Caco-2 (cell line): ENCODE measurements at regions not wholly inside any gene's neighbourhood (a gene's known extent, or its start where the extent isn't known, plus 50 kb on each side); places are given as distances from the start of the nearest gene placed in this dataset.

Experiments
- BruUV-seq: library from RNA; stranded (reverse); fragments of 400-500 nt; replicated peaks from 2 replicates; lab custom pipeline; 2021; lab: Mats Ljungman, UMichigan
- CTCF ChIA-PET: fragments of 300-600 bp; sonication (Branson Sonifier 250); formaldehyde crosslinking; loops from one replicate; lab custom pipeline; 2022; ENCODE audit warnings: antibody characterized with exemption; lab: Charles Lee
- POLR2A ChIA-PET: fragments of 300-600 bp; sonication (Branson Sonifier 250); formaldehyde crosslinking; loops from one replicate; lab custom pipeline; 2022; ENCODE audit warnings: antibody characterized with exemption; lab: Charles Lee
- DNase-seq, 2 experiments: peaks; one replicate each; pipeline versions ENCODE4 v3.0.0 to v3.0.0-alpha.2; 2020 to 2022
- H3K27me3 ChIP-seq: replicated peaks from 2 replicates; pipeline ENCODE4 v1.6.0; 2011; ENCODE audit warnings: low read length; ENCODE audit not compliant: control insufficient read depth, insufficient read depth
- H3K36me3 ChIP-seq: 2 replicates; pipeline ENCODE4 v1.5.1; 2011; ENCODE audit warnings: low read length; ENCODE audit not compliant: control insufficient read depth, insufficient read depth
- H3K4me1 ChIP-seq: fragments of 250-450 bp; sonication (Bioruptor Pico); 2 replicates; pipeline ENCODE4 v1.5.1; 2020; ENCODE audit warnings: mild to moderate bottlenecking
- H3K4me3 ChIP-seq: 2 replicates; pipeline ENCODE4 v1.5.1; 2011; ENCODE audit warnings: low read depth, mild to moderate bottlenecking, control low read depth, low read length
- H3K9me3 ChIP-seq: fragments of 250-450 bp; sonication (Bioruptor Pico); 2 replicates; pipeline ENCODE4 v1.5.1; 2020; ENCODE audit warnings: mild to moderate bottlenecking, moderate library complexity
- H3K27ac Mint-ChIP-seq: one replicate; pipeline ENCODE4 v1.8.0; 2022; ENCODE audit warnings: mixed read lengths; ENCODE audit not compliant: unreplicated experiment
- H3K27me3 Mint-ChIP-seq: one replicate; pipeline ENCODE4 v1.8.0; 2022; ENCODE audit warnings: mixed read lengths; ENCODE audit not compliant: insufficient read depth, unreplicated experiment
- H3K36me3 Mint-ChIP-seq: one replicate; pipeline ENCODE4 v1.8.0; 2022; ENCODE audit warnings: mild to moderate bottlenecking, mixed read lengths; ENCODE audit not compliant: insufficient read depth, unreplicated experiment
- H3K4me1 Mint-ChIP-seq: one replicate; pipeline ENCODE4 v1.8.0; 2022; ENCODE audit warnings: low read depth, mixed read lengths; ENCODE audit not compliant: unreplicated experiment
- H3K4me3 Mint-ChIP-seq: one replicate; pipeline ENCODE4 v1.8.0; 2022; ENCODE audit warnings: mild to moderate bottlenecking, moderate library complexity, mixed read lengths; ENCODE audit not compliant: unreplicated experiment
- H3K9me3 Mint-ChIP-seq: one replicate; pipeline ENCODE4 v1.8.0; 2022; ENCODE audit warnings: mixed read lengths; ENCODE audit not compliant: unreplicated experiment
- intact Hi-C: fragments of 100-400 bp; cut with micrococcal nuclease; formaldehyde crosslinking; loops from one replicate; pipeline ENCODE4 v1.10.0; 2022; ENCODE audit not compliant: unreplicated experiment
- TF ChIP-seq, protein P1 (sequence below), 2 experiments: fragments of 200-600 bp in 1 of 2; IDR thresholded peaks; 1 replicate in 1 of 2; 2 replicates in 1 of 2; pipeline versions ENCODE4 v1.5.1 to v1.8.0; 2011 to 2022; ENCODE audit warnings: antibody characterized with exemption in 1 of 2, control low read depth in 1 of 2, inconsistent platforms in 1 of 2, low read depth in 1 of 2, low read length in 1 of 2, mild to moderate bottlenecking in 1 of 2, moderate library complexity in 1 of 2; ENCODE audit not compliant: insufficient read depth in 1 of 2, severe bottlenecking in 1 of 2, unreplicated experiment in 1 of 2

- TF ChIP-seq, protein P1, sequence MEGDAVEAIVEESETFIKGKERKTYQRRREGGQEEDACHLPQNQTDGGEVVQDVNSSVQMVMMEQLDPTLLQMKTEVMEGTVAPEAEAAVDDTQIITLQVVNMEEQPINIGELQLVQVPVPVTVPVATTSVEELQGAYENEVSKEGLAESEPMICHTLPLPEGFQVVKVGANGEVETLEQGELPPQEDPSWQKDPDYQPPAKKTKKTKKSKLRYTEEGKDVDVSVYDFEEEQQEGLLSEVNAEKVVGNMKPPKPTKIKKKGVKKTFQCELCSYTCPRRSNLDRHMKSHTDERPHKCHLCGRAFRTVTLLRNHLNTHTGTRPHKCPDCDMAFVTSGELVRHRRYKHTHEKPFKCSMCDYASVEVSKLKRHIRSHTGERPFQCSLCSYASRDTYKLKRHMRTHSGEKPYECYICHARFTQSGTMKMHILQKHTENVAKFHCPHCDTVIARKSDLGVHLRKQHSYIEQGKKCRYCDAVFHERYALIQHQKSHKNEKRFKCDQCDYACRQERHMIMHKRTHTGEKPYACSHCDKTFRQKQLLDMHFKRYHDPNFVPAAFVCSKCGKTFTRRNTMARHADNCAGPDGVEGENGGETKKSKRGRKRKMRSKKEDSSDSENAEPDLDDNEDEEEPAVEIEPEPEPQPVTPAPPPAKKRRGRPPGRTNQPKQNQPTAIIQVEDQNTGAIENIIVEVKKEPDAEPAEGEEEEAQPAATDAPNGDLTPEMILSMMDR (IDR thresholded peaks at IDR 0.05; ENCODE audit: insufficient read depth in 1 of 2, low read depth in 1 of 2, low read length in 1 of 2, severe bottlenecking in 1 of 2, unreplicated experiment in 1 of 2): no peak
- DNase-seq: peak in 1 of 2 experiments; percentile 38
- H3K36me3 Mint-ChIP-seq: no peaks in the 10 kb centered on the region
- H3K4me1 Mint-ChIP-seq: no peaks in the 10 kb centered on the region
- ChIA-PET CTCF (no interaction called here), POLR2A (no interaction called here)
- no TSS peak for BruUV-seq
- no peaks in the 10 kb centered on the region for H3K36me3 ChIP-seq
- H3K27me3 ChIP-seq: no peaks in the 10 kb centered on the region
- H3K4me3 ChIP-seq: no peak overlapping the region
- no peak overlapping the region for H3K27ac Mint-ChIP-seq
- H3K4me1 ChIP-seq: no peaks in the 10 kb centered on the region
- no peaks in the 10 kb centered on the region for H3K27me3 Mint-ChIP-seq
- no peaks in the 10 kb centered on the region for H3K9me3 ChIP-seq
- intact Hi-C loops: no loop called here
- no peaks in the 10 kb centered on the region for H3K9me3 Mint-ChIP-seq
- no peak overlapping the region for H3K4me3 Mint-ChIP-seq
These were observed 440.4 kb downstream of the EFNA5 start for GRCh38 chr5:107230367-107230766.

- Histone ChIP-seq H3K27me3 (no peaks in the 10 kb centered on the region), H3K4me3 (no peak overlapping the region), H3K4me1 (no peaks in the 10 kb centered on the region), H3K36me3 (no peaks in the 10 kb centered on the region), H3K9me3 (no peaks in the 10 kb centered on the region)
- no TSS peak for BruUV-seq
- H3K27ac Mint-ChIP-seq: no peak overlapping the region
- TF ChIP-seq, protein P1 (IDR thresholded peaks at IDR 0.05; ENCODE audit: insufficient read depth in 1 of 2, low read depth in 1 of 2, low read length in 1 of 2, severe bottlenecking in 1 of 2, unreplicated experiment in 1 of 2): no peak
- H3K27me3 Mint-ChIP-seq: no peaks in the 10 kb centered on the region
- no peaks in the 10 kb centered on the region for H3K36me3 Mint-ChIP-seq
- CTCF ChIA-PET: no interaction called here
- no peak for DNase-seq
- no peak overlapping the region for H3K4me3 Mint-ChIP-seq
- H3K4me1 Mint-ChIP-seq: no peaks in the 10 kb centered on the region
- no peaks in the 10 kb centered on the region for H3K9me3 Mint-ChIP-seq
- POLR2A ChIA-PET: no interaction called here
- intact Hi-C loops: no loop called here
These were observed 442.5 kb downstream of the EFNA5 start for GRCh38 chr5:107228226-107228625.

DNA sequence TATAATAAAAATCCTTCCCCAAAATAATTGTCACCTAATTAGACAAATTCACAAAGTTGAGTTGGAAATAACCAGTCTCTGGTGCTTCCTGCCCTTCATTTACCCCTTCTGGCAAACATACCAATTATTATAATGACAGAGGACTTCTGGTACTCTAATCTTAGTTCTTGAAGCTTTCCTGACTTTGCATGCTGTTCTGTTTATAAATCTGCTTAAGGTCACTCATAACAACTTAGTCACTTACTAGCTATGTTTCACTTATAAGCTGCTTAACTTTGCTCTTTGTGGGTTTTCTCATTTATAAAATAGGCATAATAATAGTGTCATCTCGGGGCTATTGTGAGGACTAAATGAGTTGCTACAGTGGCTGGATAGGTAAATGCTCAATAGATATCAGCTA lies 446.5 kb downstream of the EFNA5 start:
- H3K27me3 ChIP-seq: no peaks in the 10 kb centered on the region
- Mint-ChIP-seq H3K36me3 (no peaks in the 10 kb centered on the region), H3K4me3 (no peak overlapping the region), H3K9me3 (no peaks in the 10 kb centered on the region), H3K27ac (no peak overlapping the region), H3K27me3 (no peaks in the 10 kb centered on the region), H3K4me1 (no peaks in the 10 kb centered on the region)
- BruUV-seq: no TSS peak
- intact Hi-C loops: no loop called here
- H3K9me3 ChIP-seq: no peaks in the 10 kb centered on the region
- no peak for DNase-seq
- no peaks in the 10 kb centered on the region for H3K36me3 ChIP-seq
- POLR2A ChIA-PET: no interaction called here
- H3K4me1 ChIP-seq: no peaks in the 10 kb centered on the region
- TF ChIP-seq, protein P1 (IDR thresholded peaks at IDR 0.05; ENCODE audit: insufficient read depth in 1 of 2, low read depth in 1 of 2, low read length in 1 of 2, severe bottlenecking in 1 of 2, unreplicated experiment in 1 of 2): no peak
- H3K4me3 ChIP-seq: no peak overlapping the region
- CTCF ChIA-PET: no interaction called here
